ENCODE measurements at regions not wholly inside any gene's neighbourhood (a gene's known extent, or its start where the extent isn't known, plus 50 kb on each side); places are given as distances from the start of the nearest gene placed in this dataset.
"Not testable (repeated sequence)": the region's sequence is repeated elsewhere in the genome, so short reads cannot be mapped to it uniquely, and the experiment has no call there.

GRCh38 chr5:153939101-153939500, 99.6 kb downstream of the FAM114A2 start:
- no peak for DNase-seq

GRCh38 chr5:153938191-153938842, 100.4 kb downstream of the FAM114A2 start:
- no peak for DNase-seq

DNA sequence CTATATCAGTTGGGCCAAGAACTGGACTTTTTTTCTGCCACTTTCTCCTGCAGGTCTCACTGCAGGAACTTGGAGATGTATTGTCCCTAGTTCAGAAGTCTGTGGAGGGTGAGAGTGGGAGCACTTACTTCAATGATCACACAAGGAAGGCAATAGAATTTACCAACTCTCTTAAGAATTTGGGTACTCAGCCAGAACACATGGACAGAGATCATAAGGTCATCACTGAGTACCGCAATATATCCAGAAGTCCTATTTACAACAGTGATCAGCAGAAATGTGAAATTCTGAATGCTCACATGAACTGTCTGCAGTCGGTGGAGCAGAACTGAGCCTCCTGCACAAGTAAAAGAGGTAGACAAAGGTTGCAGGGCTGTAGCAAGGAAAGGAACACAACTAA, 101.0 kb downstream of the FAM114A2 start:
- DNase-seq, result no peak

DNA sequence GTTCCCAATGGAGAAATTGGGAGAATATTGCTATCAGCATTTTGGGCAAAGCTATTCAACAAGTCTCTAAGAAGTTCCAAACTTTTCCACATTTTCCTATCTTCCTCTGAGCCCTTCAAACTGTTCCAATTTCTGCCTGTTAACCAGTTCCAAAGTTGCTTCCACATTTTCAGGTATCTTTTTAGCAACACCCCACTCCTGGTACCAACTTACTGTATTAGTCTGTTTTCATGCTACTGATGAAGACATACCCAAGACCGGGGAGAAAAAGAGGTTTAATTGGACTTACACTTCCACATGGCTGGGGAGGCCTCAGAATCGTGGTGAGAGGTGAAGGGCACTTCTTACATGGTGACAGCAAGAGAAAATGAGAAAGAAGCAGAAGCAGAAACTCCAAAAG, 103.6 kb downstream of the FAM114A2 start:
- DNase-seq, result not testable (repeated sequence)

- no peak for DNase-seq
Observed at GRCh38 chr5:153926201-153926600, 112.5 kb downstream of the FAM114A2 start.

DNA sequence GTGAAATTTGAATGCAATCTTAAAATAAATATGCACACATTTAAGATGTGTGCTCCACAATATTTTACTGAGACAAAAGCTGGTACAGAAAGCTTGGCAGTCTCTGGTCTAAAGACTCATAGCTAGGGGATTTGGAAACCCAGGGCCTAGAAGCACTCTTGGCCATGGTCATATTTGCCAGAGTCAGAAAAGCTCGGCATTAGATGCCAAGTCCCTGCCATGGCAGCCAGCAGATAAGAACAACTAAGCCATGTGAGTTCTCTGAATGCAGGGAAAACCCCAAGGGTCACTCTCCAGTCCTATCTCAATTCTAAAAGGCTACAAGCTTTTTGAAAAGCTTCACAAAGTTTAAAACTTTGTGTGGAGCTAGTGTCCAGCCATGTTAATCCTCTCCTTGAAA, 119.5 kb downstream of the FAM114A2 start:
- no peak for DNase-seq

GRCh38 chr5:153907170-153907775, 131.4 kb downstream of the FAM114A2 start:
- DNase-seq, result no peak

- DNase-seq, result no peak
Observed at GRCh38 chr5:153905219-153905618, 133.5 kb downstream of the FAM114A2 start.

DNA sequence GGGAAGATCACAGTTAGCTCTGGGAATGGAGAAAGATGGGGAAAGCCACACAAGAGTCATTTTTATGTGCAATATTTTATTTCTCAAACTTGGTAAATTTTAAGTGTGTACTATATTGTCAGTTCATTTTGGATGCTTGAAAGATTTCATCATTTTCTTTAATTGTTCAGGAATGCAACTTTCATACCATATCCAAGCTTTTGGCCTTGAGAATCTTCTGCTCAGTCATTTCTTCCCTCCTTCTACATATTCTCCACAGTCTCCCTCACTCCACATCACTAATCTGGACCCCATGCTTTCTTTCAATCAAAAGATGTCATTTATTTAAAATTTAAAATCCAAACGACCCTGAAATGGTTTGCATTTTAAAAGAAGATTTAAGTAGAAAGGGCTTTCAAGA, 135.4 kb downstream of the FAM114A2 start:
- no peak for DNase-seq

- no peak for DNase-seq
Observed at GRCh38 chr5:153902016-153902415, 136.7 kb downstream of the FAM114A2 start.

- DNase-seq, result no peak
Observed at GRCh38 chr5:153901449-153901848, 137.3 kb downstream of the FAM114A2 start.

DNA sequence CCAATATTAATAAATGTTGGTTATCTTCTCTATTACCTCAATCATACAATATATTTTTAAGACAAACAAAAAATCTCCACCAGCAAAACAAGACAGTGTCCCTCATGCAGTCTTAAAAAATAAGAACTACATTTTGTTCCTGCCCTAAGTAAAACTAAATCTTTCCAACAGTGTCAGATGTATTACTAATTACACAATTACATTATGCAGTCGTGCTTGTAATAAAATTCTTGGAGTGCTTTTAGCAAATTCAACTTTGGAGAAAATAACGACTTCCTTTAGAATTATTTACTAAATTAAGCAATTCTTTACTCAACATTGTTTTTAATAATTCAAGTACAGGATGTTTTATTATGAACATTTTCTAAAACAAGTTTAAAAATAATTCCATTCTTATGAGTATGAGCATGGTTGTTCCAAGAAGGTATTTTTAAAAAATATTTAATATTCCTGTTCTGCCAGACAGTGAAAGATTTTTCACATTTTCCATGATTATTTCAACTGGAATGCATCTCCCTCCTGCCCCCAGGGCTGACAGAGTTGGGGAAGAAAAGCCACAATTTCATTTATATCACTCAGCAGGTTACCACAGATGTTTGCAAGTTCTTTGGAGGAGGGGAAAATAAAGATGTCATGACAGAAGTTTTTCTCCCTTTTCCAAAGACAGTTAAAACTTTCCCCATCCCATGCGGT, 137.9 kb downstream of the FAM114A2 start:
- DNase-seq, result no peak

- no peak for DNase-seq
Observed at GRCh38 chr5:153899746-153900145, 139.0 kb downstream of the FAM114A2 start.

DNA sequence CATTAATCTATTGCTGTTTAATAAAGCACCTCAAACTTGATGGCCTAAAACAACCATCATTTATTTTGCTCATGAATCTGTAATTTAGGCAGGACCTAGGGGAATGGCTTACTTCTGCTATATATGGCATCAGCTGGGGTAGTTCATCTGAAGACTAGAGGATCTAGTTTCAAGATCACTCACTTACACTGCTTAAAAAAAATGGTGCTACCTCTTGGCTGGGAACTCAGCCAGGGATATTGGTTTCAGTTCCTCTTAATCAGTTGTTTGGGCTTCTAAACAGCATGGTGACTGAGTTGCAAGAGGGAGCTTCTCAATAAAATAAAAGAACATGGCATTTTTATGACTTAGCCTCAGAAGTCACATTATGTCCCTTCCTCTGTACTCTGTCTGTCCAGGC, 142.0 kb downstream of the FAM114A2 start:
- DNase-seq, result no peak

GRCh38 chr5:153896117-153896516, 142.6 kb downstream of the FAM114A2 start:
- peak; percentile 86 for DNase-seq

DNA sequence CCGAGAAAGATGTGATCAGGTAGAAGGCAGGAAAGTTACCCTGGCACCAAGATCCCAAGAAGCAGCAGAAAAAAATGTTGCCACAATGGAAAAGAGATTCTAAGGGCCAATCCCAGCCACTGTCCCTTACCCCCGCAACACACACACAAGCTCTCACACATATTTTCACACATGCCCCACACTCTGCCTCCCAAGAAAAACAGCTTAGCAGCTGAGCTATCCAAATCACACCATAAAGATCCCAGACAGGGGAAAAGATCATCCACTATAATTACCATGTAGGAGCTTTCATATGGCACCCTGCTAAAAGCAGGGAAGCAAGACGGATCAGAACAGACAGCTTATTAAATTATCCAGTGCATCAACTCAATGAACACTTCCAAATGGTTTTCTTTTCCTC, 143.4 kb downstream of the FAM114A2 start:
- no peak for DNase-seq

DNA sequence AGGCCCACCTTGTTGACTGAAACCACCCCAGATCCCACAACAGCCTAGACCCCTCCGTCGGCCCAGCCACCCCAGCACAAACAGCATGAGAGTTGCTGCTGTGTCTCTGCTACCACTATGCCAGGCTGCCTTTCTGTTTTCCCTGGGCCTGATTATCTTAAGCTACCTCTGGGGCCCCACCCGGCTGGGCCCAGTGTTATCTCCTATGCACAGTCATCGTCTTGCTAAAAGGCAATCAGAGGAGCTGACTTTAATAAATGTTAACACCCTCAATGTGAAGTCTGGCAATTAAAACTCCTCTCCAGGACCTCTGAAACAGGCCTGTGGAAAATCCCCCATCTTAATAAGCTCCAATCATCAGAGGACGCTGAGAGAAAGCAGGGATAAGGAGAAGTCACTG, 144.9 kb downstream of the FAM114A2 start:
- DNase-seq, result no peak

DNA sequence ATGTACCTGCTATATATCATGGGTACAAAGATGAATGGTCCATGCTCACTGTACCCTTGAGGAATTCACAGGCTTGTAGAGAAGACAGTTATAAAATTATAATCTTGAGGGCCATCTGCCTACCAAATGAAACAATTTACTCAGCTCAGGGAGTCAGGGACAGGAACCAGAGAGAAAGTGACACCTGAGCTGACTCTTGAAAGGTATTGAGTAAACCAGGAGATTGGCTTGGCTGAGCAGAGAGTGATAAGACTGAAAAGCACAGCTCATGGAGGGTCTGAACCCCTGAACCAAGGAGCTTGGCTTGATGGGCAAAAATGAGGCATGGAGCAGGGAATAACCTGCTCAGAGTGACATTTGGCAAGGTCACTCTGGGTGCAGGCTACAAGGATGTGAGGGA, 147.3 kb downstream of the FAM114A2 start:
- no peak for DNase-seq

- DNase-seq, result no peak
Observed at GRCh38 chr5:153888781-153889180, 149.9 kb downstream of the FAM114A2 start.

GRCh38 chr5:153885141-153885540, 153.6 kb downstream of the FAM114A2 start:
- DNase-seq, result no peak

- no peak for DNase-seq
Observed at GRCh38 chr5:153884612-153884957, 154.1 kb downstream of the FAM114A2 start.

GRCh38 chr5:153883854-153884611, 154.7 kb downstream of the FAM114A2 start:
- no peak for DNase-seq

DNA sequence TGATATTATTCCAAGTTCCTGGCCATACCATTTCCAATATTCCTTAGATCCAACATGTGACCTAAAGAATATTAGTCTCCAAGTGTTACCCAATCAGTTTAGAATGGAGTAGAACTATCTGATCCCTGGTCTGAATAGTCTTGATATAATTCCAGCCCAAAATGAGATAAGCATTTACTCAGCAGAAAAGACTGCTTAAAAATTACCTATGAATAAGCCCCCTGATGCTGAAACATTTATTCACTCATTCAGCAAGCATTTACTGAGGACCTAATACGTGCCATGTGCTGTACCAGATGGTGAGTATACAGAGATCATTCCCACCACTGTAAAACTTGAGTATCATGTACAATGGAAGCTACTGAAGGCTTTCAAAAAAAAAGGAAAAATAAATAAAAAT, 157.0 kb downstream of the FAM114A2 start:
- DNase-seq, result no peak

GRCh38 chr5:153880106-153880505, 158.6 kb downstream of the FAM114A2 start:
- no peak for DNase-seq

All from NCI-H526 treated with DMSO at 0.1 percent for 48 hours (cell line).